Stimulated activated CD4-positive, alpha-beta T cell treated with anti-CD3 and anti-CD28 coated beads, Interleukin-12 subunit alpha, Interleukin-12 subunit beta, amount 100 ng/mL, for 4 hours (primary cell): ENCODE measurements at regions not wholly inside any gene's neighbourhood (a gene's known extent, or its start where the extent isn't known, plus 50 kb on each side); places are given as distances from the start of the nearest gene placed in this dataset.
"Not testable (repeated sequence)": the region's sequence is repeated elsewhere in the genome, so short reads cannot be mapped to it uniquely, and the experiment has no call there.

Experiments used
- DNase-seq: peaks from one replicate; pipeline ENCODE4 v3.0.0-alpha.2; 2020

- no peak for DNase-seq
Measured at GRCh38 chr16:10317425-10318001, 68.3 kb upstream of the ATF7IP2 start.

GRCh38 chr16:10318798-10319500, 66.9 kb upstream of the ATF7IP2 start:
- no peak for DNase-seq

GRCh38 chr16:10321407-10322387, 64.2 kb upstream of the ATF7IP2 start:
- DNase-seq: no peak

- DNase-seq: no peak
Measured at GRCh38 chr16:10322723-10323527, 62.9 kb upstream of the ATF7IP2 start.

DNA sequence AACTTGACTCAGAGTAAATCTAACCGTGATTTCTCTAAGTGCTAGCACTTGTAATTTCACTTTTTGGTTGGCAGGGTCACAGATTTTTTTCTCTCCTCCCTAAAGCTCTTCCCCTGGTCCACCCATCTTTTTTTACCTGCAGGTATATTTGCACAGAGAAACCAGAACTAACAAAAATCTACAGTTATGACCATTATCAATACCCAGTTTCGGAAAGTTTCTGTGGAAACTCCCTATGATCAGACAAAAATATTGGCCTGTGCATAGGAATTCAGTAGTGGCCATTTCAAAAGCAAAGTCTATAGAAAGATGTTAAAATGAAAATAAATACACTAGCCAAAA, 62.4 kb upstream of the ATF7IP2 start:
- no peak for DNase-seq

GRCh38 chr16:10324210-10324609, 61.7 kb upstream of the ATF7IP2 start:
- no peak for DNase-seq

- no peak for DNase-seq
Measured at GRCh38 chr16:10325783-10326543, 59.9 kb upstream of the ATF7IP2 start.

DNA sequence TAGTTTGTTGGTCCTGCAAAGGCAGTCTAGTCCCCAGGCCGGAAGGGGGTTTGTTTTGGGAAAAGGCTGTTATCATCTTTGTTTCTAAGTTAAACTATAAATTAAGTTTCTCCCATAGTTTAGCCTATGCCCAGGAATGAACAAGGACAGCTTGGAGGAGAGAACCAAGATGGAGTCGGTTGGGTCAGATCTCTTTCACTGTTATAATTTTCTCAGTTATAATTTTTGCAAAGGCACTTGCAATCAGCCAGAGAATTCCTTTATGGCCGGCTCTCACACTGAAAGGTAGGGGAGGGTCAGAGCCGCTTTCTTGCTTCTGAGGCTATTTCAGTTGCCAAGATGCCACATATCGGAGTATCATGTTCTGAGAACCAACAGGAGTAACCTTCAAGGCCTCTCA, 59.2 kb upstream of the ATF7IP2 start:
- no peak for DNase-seq

GRCh38 chr16:10328291-10328690, 57.6 kb upstream of the ATF7IP2 start:
- not testable (repeated sequence) for DNase-seq

DNA sequence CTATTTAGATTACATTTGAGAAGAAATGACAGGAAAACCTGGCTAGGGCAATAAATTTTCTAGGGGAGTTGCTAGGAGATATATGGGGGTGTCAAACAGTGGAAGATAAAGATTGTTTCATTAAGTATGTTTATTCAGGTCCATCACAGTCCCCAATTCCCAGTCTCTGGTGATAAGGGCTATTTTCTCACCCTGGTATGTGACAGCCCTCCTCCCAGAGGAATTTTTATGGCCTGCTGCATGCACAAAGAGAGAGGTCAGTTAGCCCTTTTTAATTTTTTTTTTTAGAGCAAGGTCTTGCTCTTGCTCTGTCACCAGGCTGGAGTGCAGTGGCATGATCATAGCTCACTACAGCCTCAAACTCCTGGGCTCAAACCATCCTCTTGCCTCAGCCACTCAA, 53.6 kb upstream of the ATF7IP2 start:
- no peak for DNase-seq

DNA sequence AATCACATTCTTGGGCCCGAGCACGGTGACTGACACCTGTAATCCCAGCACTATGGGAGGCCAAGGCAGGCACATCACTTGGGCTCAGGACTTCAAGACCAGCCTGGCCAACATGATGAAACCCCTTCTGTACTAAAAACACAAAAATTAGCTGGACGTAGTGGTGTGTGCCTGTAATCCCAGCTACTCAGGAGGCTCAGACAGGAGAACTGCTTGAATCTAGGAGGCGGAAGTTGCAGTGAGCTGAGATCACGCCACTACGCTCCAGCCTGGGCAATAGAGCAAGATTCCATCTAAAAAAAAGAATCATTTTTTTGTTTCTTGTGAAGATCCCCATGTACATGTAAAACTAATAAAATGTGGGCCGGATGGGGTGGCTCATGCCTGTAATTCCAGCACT, 53.1 kb upstream of the ATF7IP2 start:
- DNase-seq: no peak

GRCh38 chr16:10333321-10334032, 52.4 kb upstream of the ATF7IP2 start:
- DNase-seq: no peak

DNA sequence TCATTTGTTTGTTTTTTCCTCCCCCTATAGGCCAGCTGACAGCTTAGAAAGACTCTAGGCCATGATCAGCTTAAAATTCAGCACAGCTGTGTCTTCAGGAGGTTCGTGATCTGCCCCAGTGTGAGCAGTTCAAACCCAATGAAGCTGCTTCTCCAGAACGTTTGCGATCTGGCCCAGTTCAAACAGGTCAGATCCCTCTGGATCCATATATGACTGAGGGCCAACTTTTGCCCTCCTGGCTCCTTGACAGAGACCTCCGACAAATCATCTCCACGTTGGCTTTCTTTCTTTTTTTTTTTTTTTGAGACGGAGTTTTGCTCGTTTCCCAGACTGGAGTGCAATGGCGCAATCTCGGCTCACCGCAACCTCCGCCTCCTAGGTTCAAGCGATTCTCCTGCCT, 50.2 kb upstream of the ATF7IP2 start:
- no peak for DNase-seq
